HFF-Myc (cell line): ENCODE measurements at regions not wholly inside any gene's neighbourhood (a gene's known extent, or its start where the extent isn't known, plus 50 kb on each side); places are given as distances from the start of the nearest gene placed in this dataset.

Source experiments
- DNase-seq: peaks from one replicate; pipeline ENCODE4 v3.0.0-alpha.2; 2011; ENCODE audit warnings: low read depth; ENCODE audit errors: extremely low read depth
- H3K4me3 ChIP-seq: replicated peaks from 2 replicates; pipeline ENCODE4 v1.5.1; 2011; ENCODE audit warnings: low read depth, mild to moderate bottlenecking, control low read depth, low read length
- TF ChIP-seq, protein P1 (sequence below): IDR thresholded peaks from 2 replicates; pipeline ENCODE4 v1.5.1; 2012; ENCODE audit warnings: mild to moderate bottlenecking, low read depth, low read length, control low read depth; ENCODE audit errors: missing control alignments

DNA sequence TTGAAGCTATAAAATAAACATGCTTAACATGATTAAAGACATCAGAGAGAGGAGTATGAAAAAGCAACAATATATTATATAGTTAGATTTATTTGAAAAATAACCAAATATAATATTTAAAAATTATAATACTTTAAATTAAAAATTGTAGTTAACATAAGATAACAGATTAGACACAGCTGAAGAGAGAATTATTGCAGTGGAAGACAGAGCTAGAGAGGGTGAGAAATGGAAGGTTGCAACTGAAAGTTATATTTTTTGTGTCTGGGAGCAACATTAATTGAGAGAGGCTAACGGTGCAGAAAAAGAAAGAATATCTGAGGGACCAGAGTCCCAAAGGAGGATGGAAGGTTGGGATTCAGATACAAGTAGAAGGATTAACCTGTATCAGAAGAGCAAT is 548.9 kb upstream of the FZD8 start:
- TF ChIP-seq, protein P1, sequence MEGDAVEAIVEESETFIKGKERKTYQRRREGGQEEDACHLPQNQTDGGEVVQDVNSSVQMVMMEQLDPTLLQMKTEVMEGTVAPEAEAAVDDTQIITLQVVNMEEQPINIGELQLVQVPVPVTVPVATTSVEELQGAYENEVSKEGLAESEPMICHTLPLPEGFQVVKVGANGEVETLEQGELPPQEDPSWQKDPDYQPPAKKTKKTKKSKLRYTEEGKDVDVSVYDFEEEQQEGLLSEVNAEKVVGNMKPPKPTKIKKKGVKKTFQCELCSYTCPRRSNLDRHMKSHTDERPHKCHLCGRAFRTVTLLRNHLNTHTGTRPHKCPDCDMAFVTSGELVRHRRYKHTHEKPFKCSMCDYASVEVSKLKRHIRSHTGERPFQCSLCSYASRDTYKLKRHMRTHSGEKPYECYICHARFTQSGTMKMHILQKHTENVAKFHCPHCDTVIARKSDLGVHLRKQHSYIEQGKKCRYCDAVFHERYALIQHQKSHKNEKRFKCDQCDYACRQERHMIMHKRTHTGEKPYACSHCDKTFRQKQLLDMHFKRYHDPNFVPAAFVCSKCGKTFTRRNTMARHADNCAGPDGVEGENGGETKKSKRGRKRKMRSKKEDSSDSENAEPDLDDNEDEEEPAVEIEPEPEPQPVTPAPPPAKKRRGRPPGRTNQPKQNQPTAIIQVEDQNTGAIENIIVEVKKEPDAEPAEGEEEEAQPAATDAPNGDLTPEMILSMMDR = no peak
- DNase-seq = no peak
- H3K4me3 ChIP-seq = no peak overlapping the region

DNA sequence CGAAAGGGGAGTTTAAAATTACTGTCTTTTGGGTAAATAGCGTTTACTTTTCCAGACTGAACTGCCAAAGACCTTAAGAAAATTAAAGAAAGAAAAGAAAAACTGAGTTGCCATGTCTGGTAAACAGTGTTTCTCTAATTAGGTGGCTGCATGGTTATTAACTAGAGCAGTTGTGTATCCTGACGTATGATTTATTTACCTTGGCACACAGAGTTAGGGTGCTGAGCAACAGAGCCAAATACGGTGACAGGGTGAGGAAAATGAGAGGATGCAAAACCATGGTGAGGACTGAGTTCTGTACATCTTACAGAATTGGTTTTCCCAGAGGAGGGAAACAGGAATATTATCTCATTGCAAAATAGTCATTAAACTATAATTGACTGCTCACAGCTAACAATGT is 546.4 kb upstream of the FZD8 start:
- no peak overlapping the region for H3K4me3 ChIP-seq
- DNase-seq = no peak

DNA sequence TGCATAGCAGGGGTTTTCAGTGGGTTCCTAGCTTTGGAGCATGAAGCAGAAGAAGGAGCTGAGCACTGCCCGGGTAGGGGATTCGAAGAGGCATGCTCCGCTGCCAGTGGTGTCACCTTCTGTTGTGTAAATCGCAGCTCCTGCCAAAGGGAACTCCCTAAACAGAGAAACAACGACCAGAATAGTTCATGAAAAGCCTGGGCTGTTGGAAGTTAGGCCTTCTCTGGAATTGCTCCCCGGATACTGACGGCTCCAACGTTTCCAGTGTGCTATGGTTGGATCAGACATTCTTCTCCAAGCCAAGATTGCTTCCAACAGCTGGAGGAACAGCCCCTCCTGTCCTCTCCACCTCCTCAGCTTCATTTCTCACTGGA is 546.0 kb upstream of the FZD8 start:
- H3K4me3 ChIP-seq = no peak overlapping the region
- no peak for DNase-seq

More for the DNA sequence above, 546.4 kb upstream of the FZD8 start:
- TF ChIP-seq, protein P1 = no peak

DNA sequence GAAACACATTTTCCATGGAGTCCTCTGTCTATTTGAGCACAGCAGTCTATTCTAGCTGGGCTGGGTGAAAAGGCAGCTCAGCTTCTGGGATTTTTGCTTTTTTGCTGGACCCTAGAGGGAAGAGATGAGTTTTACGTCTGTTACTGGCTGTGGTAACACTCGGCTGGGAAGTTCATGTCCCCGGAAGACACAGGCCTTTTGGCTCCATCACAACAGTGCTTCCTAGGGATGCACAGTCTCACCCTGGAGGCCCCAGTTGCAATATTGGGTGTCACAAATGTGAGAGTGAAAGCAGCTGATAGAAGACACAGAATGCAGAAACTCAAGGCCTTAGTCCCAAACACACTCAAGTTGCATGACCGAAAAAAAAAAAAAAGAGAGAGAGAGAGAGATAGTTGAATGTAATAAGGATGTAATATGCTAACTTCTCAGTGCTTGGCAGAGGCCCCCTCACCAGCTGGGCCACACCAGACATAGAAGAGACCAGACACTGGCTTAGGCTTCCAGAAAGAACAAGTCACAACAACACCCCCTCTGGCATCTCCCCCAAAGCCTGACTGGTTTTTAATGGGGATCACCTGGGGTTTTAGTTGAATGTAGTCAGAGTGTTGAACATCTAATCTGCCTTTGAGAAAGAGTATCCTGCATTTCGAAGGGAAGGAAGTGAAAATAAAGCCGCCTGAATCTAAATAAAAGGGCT is 545.4 kb upstream of the FZD8 start:
- TF ChIP-seq, protein P1 = no peak
- no peak overlapping the region for H3K4me3 ChIP-seq
- DNase-seq = no peak

More for the DNA sequence above, 546.0 kb upstream of the FZD8 start:
- TF ChIP-seq, protein P1 = no peak

DNA sequence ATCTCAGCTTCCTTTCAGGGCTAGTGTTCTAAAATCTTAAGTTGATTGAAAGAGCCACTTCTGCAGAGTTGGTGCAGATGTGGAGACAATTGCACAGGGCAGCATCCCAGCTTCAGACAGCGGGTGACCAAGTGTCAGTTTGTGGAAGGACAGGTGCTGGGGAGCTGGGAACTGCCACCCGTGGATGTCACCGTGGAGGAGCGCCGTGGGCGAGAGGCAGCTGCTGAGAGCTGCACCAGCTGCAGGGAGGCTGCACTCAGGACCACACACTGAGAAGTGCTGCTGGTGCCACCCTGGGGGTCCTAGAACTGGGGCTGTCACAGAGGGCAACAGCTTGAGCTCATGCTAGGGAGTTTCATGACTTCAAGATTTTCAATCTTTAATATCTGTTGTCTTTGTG is 543.0 kb upstream of the FZD8 start:
- H3K4me3 ChIP-seq = no peak overlapping the region
- DNase-seq = no peak
- TF ChIP-seq, protein P1 = no peak

DNA sequence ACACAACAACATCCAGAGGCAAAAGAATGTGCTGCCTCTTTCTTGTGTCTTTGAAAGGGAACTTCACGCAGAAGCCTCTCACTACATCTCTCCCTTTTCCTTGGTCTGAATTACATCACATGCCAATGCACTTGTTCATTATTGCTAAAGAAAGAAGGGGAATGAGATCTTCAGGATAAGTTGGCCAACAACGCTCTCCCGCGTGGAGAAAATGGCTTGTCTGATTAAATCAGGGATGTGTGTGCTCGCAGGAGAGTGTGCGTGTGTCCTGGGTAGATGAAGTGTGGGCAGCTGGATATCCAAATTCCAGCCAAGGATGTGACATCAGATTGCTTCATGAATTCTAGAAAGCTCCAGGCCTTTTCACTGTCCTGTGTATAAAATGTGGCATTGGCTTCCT is 541.6 kb upstream of the FZD8 start:
- DNase-seq = no peak
- no peak overlapping the region for H3K4me3 ChIP-seq
- TF ChIP-seq, protein P1 = no peak

DNA sequence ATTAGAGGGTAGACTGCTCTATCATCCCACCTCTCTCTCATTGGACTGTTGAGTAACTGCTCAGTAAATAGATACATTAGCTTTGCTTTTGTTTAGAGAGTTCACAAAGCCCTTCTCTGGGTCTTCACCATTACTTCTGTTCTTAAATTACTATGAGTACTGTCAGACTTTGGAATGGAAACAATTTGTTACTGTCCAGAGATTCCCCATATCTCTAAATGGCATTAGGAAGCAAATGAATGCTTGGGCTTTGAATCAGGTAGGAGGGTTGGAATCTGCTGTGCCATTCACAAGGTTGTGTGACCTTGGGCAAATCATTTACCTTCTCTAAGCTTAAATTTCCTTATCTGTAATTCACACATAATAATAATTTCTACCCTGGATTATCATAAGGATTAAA is 541.0 kb upstream of the FZD8 start:
- no peak for DNase-seq
- H3K4me3 ChIP-seq = no peak overlapping the region
- TF ChIP-seq, protein P1 = no peak
